NT2/D1 (cell line): ENCODE measurements at regions not wholly inside any gene's neighbourhood (a gene's known extent, or its start where the extent isn't known, plus 50 kb on each side); places are given as distances from the start of the nearest gene placed in this dataset.

Source experiments
- SUZ12 ChIP-seq: IDR thresholded peaks from 2 replicates; pipeline ENCODE4 v1.6.1; 2011; ENCODE audit not compliant: insufficient read length, insufficient read depth; ENCODE audit errors: extremely low read depth
- YY1 ChIP-seq: IDR thresholded peaks from 2 replicates; pipeline ENCODE4 v1.6.1; 2011; ENCODE audit not compliant: insufficient read length, insufficient read depth
- ZNF274 ChIP-seq: IDR thresholded peaks from 2 replicates; pipeline ENCODE4 v1.6.1; 2011; ENCODE audit warnings: mild to moderate bottlenecking, low read depth, low read length

DNA sequence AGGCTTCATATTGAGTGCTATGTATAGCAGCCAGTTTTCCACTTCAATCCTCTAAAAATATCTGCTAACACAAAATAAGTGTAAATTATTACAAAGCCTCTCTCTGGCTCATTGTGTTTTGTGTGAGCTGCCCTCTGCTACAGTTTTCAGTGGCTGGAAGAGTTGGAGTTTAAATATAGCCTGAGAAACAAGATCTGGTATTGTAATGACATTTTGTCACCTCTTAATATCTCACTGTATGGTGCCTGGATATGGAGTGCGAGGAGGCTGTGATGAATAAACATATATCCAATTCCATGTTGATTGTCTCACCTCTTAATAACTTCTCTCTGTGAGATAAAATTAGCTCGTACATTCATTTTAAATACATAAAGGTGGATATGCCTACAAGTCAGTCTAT, 269.7 kb downstream of the FLRT2 start:
- no peak for TF ChIP-seq SUZ12
- no peak for TF ChIP-seq ZNF274
- no peak for TF ChIP-seq YY1
